Trophoblast cell (in vitro differentiated cells and primary cell): ENCODE measurements at regions not wholly inside any gene's neighbourhood (a gene's known extent, or its start where the extent isn't known, plus 50 kb on each side); places are given as distances from the start of the nearest gene placed in this dataset.
"Not testable (repeated sequence)": the region's sequence is repeated elsewhere in the genome, so short reads cannot be mapped to it uniquely, and the experiment has no call there.

ENCODE experiments used
- DNase-seq, 2 donors: peaks; one replicate each; pipeline ENCODE4 v3.0.0-alpha.2; 2016
- H2AFZ ChIP-seq: 2 replicates; pipeline ENCODE4 v1.6.1; 2013; ENCODE audit warnings: low read length, moderate library complexity, mild to moderate bottlenecking; ENCODE audit not compliant: insufficient read depth, poor library complexity
- H2AK5ac ChIP-seq: 2 replicates; pipeline ENCODE4 v1.6.1; 2013; ENCODE audit warnings: mild to moderate bottlenecking, low read length
- H2BK120ac ChIP-seq: 2 replicates; pipeline ENCODE4 v1.6.1; 2013; ENCODE audit warnings: low read length, mild to moderate bottlenecking, moderate library complexity; ENCODE audit not compliant: insufficient read depth, poor library complexity
- H2BK12ac ChIP-seq: 2 replicates; pipeline ENCODE4 v1.6.1; 2013; ENCODE audit warnings: mild to moderate bottlenecking, low read length, moderate library complexity
- H2BK5ac ChIP-seq: 2 replicates; pipeline ENCODE4 v1.6.1; 2013; ENCODE audit warnings: low read length, low read depth, moderate library complexity, mild to moderate bottlenecking; ENCODE audit not compliant: poor library complexity
- H3K14ac ChIP-seq: 2 replicates; pipeline ENCODE4 v1.6.1; 2013; ENCODE audit warnings: mild to moderate bottlenecking, low read length
- H3K18ac ChIP-seq: 2 replicates; pipeline ENCODE4 v1.6.1; 2013; ENCODE audit warnings: mild to moderate bottlenecking, low read length
- H3K23ac ChIP-seq: 2 replicates; pipeline ENCODE4 v1.6.1; 2013; ENCODE audit warnings: low read length
- H3K27ac ChIP-seq: 2 replicates; pipeline ENCODE4 v1.5.1; 2013; ENCODE audit warnings: low read depth, mild to moderate bottlenecking, inconsistent platforms, low read length, moderate library complexity
- H3K27me3 ChIP-seq: 2 replicates; pipeline ENCODE4 v1.6.1; 2013; ENCODE audit warnings: inconsistent platforms, mild to moderate bottlenecking, low read length, moderate library complexity; ENCODE audit not compliant: insufficient read depth
- H3K36me3 ChIP-seq, 2 experiments: 1 replicate in 1 of 2; 2 replicates in 1 of 2; pipeline ENCODE4 v1.6.1; 2013; ENCODE audit warnings: low read length in 2 of 2, mild to moderate bottlenecking in 2 of 2, moderate library complexity in 1 of 2; ENCODE audit not compliant: insufficient read depth in 2 of 2, control insufficient read depth in 1 of 2
- H3K4ac ChIP-seq: 2 replicates; pipeline ENCODE4 v1.6.1; 2013; ENCODE audit warnings: low read depth, mild to moderate bottlenecking, low read length, moderate library complexity
- H3K4me1 ChIP-seq, 2 experiments: 1 replicate in 1 of 2; 2 replicates in 1 of 2; pipeline ENCODE4 v1.6.1; 2013; ENCODE audit warnings: low read length in 2 of 2, mild to moderate bottlenecking in 2 of 2, moderate library complexity in 1 of 2; ENCODE audit not compliant: insufficient read depth in 2 of 2, control insufficient read depth in 1 of 2
- H3K4me2 ChIP-seq: 2 replicates; pipeline ENCODE4 v1.6.1; 2013; ENCODE audit warnings: inconsistent platforms, mild to moderate bottlenecking, low read length, moderate library complexity
- H3K4me3 ChIP-seq: 2 replicates; pipeline ENCODE4 v1.5.1; 2013; ENCODE audit warnings: mild to moderate bottlenecking, low read depth, low read length, inconsistent platforms
- H3K79me1 ChIP-seq: one replicate; pipeline ENCODE4 v1.6.1; 2013; ENCODE audit warnings: low read length
- H3K79me2 ChIP-seq: 2 replicates; pipeline ENCODE4 v1.6.1; 2013; ENCODE audit warnings: low read length, mild to moderate bottlenecking; ENCODE audit not compliant: control insufficient read depth, insufficient read depth, poor library complexity
- H3K9ac ChIP-seq: 2 replicates; pipeline ENCODE4 v1.6.1; 2013; ENCODE audit warnings: mild to moderate bottlenecking, low read length
- H3K9me3 ChIP-seq: 2 replicates; pipeline ENCODE4 v1.6.1; 2013; ENCODE audit warnings: low read depth, mild to moderate bottlenecking, control low read depth, inconsistent platforms, low read length; ENCODE audit not compliant: insufficient read depth
- H4K12ac ChIP-seq: 2 replicates; pipeline ENCODE4 v1.6.1; 2013; ENCODE audit warnings: low read depth, mild to moderate bottlenecking, low read length, moderate library complexity
- H4K8ac ChIP-seq: 2 replicates; pipeline ENCODE4 v1.6.1; 2013; ENCODE audit warnings: low read depth, mild to moderate bottlenecking, low read length, moderate library complexity
- H4K91ac ChIP-seq: one replicate; pipeline ENCODE4 v1.6.1; 2013; ENCODE audit warnings: low read depth, mild to moderate bottlenecking, low read length, moderate library complexity
- WGBS: extraction: QIAGEN DNeasy Blood & Tissue Kit; methylation state at CpG from one replicate; pipeline ENCODE4 v1.1.7; 2013; ENCODE audit warnings: missing lambda C conversion rate; ENCODE audit not compliant: insufficient read length, insufficient coverage; ENCODE audit errors: extremely low coverage; 5-methylcytosine and 5-hydroxymethylcytosine counted together

DNA sequence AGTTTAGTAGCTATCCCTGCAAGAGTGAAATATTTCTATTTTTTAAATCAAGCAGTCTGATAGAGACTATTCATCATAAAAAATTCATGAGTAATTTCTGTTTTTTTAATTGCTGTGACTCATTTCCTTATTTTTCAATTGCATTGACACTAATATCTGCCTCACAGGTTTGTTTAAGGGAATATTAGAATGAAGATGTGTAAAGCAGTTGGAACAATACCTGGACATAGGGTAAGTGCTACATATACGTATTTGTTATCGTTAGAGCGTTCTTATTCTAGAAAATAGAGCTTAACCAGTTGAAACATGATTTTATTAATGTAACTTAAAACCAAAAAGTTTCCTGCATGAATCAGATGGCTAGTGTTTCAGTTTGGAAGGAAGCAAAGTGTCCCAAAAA lies 2211.3 kb downstream of the PCDH7 start:
- H3K36me3 ChIP-seq = no peaks in the 10 kb centered on the region
- H4K12ac ChIP-seq = no peak overlapping the region
- no peaks in the 10 kb centered on the region for H3K4me1 ChIP-seq
- H3K18ac ChIP-seq = no peak overlapping the region
- H2BK120ac ChIP-seq = no peak overlapping the region
- no peak overlapping the region for H3K4me3 ChIP-seq
- DNase-seq = no peak
- H3K4ac ChIP-seq = no peak overlapping the region
- H3K79me1 ChIP-seq = no peaks in the 10 kb centered on the region
- H3K23ac ChIP-seq = no peak overlapping the region
- H2AFZ ChIP-seq = no peak overlapping the region
- H3K27me3 ChIP-seq = no peaks in the 10 kb centered on the region
- H3K79me2 ChIP-seq = no peaks in the 10 kb centered on the region
- no peak overlapping the region for H3K4me2 ChIP-seq
- H2AK5ac ChIP-seq = no peak overlapping the region
- no peak overlapping the region for H3K27ac ChIP-seq
- WGBS = no CpG with 5 or more reads among the region's 3 CpGs
- no peak overlapping the region for H3K9ac ChIP-seq
- H2BK5ac ChIP-seq = no peak overlapping the region
- H3K9me3 ChIP-seq = no peaks in the 10 kb centered on the region
- no peak overlapping the region for H4K91ac ChIP-seq
- H3K14ac ChIP-seq = no peak overlapping the region
- H4K8ac ChIP-seq = no peak overlapping the region
- no peak overlapping the region for H2BK12ac ChIP-seq

DNA sequence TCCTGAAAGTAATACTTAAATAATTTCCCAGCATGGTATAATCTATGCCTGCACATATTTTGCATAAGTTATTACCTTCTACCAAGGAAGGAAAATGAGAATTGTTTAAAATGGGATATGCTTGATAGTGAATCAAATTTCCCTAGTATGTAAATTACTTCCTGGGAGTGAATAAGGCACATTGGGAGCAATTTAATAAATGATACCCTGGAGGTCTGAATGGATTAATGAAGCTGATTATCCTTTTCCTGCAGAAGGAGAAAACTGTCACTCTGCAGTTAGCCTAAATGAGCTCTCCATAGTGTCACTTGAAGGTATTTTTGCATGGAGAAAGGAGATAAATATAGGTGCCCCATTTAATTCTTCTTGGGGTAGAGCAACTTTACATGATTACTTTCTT lies 2212.0 kb downstream of the PCDH7 start:
- Histone ChIP-seq H4K8ac (no peak overlapping the region), H4K12ac (no peak overlapping the region), H3K79me2 (no peaks in the 10 kb centered on the region), H3K18ac (no peak overlapping the region), H3K23ac (no peak overlapping the region), H3K27me3 (no peaks in the 10 kb centered on the region), H3K27ac (no peak overlapping the region), H4K91ac (no peak overlapping the region), H3K4me3 (no peak overlapping the region), H3K9ac (no peak overlapping the region), H2AK5ac (no peak overlapping the region), H3K79me1 (no peaks in the 10 kb centered on the region), H3K14ac (no peak overlapping the region), H3K4me1 (no peaks in the 10 kb centered on the region), H3K36me3 (no peaks in the 10 kb centered on the region), H2BK120ac (no peak overlapping the region), H2BK12ac (no peak overlapping the region), H2BK5ac (no peak overlapping the region), H3K4ac (no peak overlapping the region), H3K9me3 (no peaks in the 10 kb centered on the region), H3K4me2 (no peak overlapping the region), H2AFZ (no peak overlapping the region)
- no peak for DNase-seq

DNA sequence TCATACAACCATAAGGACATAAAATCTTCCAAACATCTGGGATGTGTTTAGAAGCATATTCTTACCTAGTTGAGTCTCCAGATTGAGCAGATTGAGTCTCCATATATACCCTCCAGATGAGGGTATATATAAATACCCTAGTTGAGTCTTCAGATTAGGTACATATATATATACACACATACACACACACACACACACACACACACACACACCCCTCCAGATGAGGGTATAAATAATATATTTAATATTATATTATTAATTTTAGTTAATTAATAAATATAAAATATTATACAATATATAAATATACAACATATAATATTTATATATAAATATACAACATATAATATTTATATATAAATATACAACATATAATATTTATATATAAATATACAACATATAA lies 2219.1 kb downstream of the PCDH7 start:
- not testable (repeated sequence) for H3K27ac ChIP-seq, H3K9ac ChIP-seq, H4K8ac ChIP-seq, H3K4ac ChIP-seq, H2BK120ac ChIP-seq, H3K18ac ChIP-seq, H3K23ac ChIP-seq, H2BK12ac ChIP-seq, H3K4me2 ChIP-seq, DNase-seq, H4K91ac ChIP-seq, H3K79me2 ChIP-seq, H3K27me3 ChIP-seq, H3K4me1 ChIP-seq, H3K14ac ChIP-seq, H3K9me3 ChIP-seq, H2BK5ac ChIP-seq, H3K4me3 ChIP-seq, H3K36me3 ChIP-seq, H3K79me1 ChIP-seq, H4K12ac ChIP-seq, H2AFZ ChIP-seq, H2AK5ac ChIP-seq

DNA sequence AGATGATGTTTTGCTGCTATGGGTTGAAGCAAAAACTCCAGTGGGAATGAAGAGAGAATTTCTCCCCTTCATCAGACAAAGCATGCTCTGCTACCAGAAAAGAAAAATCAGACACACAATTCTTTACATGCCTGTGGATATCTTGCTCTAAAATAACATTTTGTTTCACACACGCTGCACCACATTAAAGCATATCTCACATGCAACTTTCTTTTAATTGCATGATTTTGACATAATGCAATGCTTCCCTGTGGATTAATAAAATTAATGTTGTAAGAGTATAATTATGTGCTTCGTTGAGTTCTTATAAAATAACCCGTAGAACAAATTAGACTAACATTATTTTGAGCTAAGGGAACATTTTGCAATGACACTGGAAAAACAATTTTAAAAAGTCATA lies 2230.7 kb downstream of the PCDH7 start:
- Histone ChIP-seq H3K4me2 (no peak overlapping the region), H3K18ac (no peak overlapping the region), H4K8ac (no peak overlapping the region), H3K4me1 (no peaks in the 10 kb centered on the region), H3K9ac (no peak overlapping the region), H3K4me3 (no peak overlapping the region), H2BK120ac (no peak overlapping the region), H3K36me3 (no peaks in the 10 kb centered on the region), H4K91ac (no peak overlapping the region), H3K27me3 (no peaks in the 10 kb centered on the region), H4K12ac (no peak overlapping the region), H2AFZ (no peak overlapping the region), H2BK12ac (no peak overlapping the region), H3K79me2 (no peaks in the 10 kb centered on the region), H3K27ac (no peak overlapping the region), H3K4ac (no peak overlapping the region), H3K14ac (no peak overlapping the region), H2BK5ac (no peak overlapping the region), H2AK5ac (no peak overlapping the region), H3K9me3 (no peaks in the 10 kb centered on the region), H3K23ac (no peak overlapping the region), H3K79me1 (no peaks in the 10 kb centered on the region)
- no peak for DNase-seq
- WGBS = no CpG with 5 or more reads among the region's 3 CpGs

DNA sequence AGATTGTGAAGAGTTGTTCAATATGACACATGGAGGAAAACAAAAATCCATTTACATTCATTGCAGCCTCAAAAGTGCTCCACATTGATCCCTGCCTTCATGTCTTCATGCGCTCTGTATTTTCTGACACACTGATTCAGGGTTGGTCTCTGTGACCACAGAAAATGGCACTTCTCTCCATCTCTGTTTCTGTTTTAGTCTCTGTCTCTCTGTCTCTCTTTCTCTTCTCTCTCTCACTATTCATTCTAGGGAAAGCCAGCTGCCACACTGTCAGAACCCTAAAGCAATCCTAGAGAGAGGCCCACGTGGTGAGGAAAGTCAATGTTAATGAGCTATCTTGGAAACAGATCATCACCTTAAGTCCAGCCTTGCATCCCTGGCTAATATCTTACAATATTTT lies 2238.4 kb downstream of the PCDH7 start:
- Histone ChIP-seq H3K79me2 (no peaks in the 10 kb centered on the region), H3K14ac (no peak overlapping the region), H3K4ac (no peak overlapping the region), H3K27ac (no peak overlapping the region), H3K79me1 (no peaks in the 10 kb centered on the region), H3K27me3 (no peaks in the 10 kb centered on the region), H4K91ac (no peak overlapping the region), H3K4me2 (no peak overlapping the region), H3K36me3 (no peaks in the 10 kb centered on the region), H3K4me1 (no peaks in the 10 kb centered on the region), H2BK120ac (no peak overlapping the region), H2AK5ac (no peak overlapping the region), H3K9ac (no peak overlapping the region), H3K4me3 (no peak overlapping the region), H3K23ac (no peak overlapping the region), H2AFZ (no peak overlapping the region), H3K18ac (no peak overlapping the region), H4K12ac (no peak overlapping the region), H2BK5ac (no peak overlapping the region), H3K9me3 (no peaks in the 10 kb centered on the region), H2BK12ac (no peak overlapping the region), H4K8ac (no peak overlapping the region)
- no CpG with 5 or more reads among the region's 2 CpGs for WGBS
- no peak for DNase-seq
